A673 (cell line): ENCODE measurements at regions not wholly inside any gene's neighbourhood (a gene's known extent, or its start where the extent isn't known, plus 50 kb on each side); places are given as distances from the start of the nearest gene placed in this dataset.
"Not testable (repeated sequence)": the region's sequence is repeated elsewhere in the genome, so short reads cannot be mapped to it uniquely, and the experiment has no call there.

ENCODE experiments used
- EZH2 ChIP-seq: fragments of 200-600 bp; sonication (generic); IDR thresholded peaks from 2 replicates; pipeline ENCODE4 v1.6.1; 2017; ENCODE audit warnings: borderline replicate concordance, low read depth, mild to moderate bottlenecking, mixed read lengths, antibody characterized with exemption, low read length; ENCODE audit not compliant: poor library complexity, severe bottlenecking
- TF ChIP-seq, protein P1 (sequence below): fragments of 300-800, 200-600 bp; sonication (generic); conservative IDR thresholded peaks from 2 replicates; pipeline ENCODE4 v1.5.1; 2017; ENCODE audit warnings: low read depth, mild to moderate bottlenecking, antibody characterized with exemption, low read length, moderate library complexity, mixed read lengths

DNA sequence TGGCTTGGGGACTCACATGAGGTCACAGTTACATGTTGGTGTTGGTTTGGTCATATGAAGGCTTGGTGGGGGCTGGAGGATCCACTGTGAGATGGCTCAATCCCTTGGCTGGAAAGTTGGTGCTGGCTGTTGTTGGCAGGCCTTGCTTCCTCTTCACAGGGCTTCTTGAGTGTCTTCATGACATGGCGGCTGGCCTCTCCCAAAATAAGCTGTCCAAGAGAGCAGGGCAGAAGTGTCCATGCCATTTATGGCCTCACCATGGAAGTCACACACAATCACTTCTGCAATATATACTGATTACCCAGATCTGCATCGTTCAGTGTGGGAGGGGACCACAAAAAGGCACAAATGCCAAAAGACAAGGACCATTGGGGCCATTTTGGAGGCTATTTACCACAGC is 61.4 kb downstream of the FOXD4L1 start:
- not testable (repeated sequence) for TF ChIP-seq EZH2
- TF ChIP-seq, protein P1, sequence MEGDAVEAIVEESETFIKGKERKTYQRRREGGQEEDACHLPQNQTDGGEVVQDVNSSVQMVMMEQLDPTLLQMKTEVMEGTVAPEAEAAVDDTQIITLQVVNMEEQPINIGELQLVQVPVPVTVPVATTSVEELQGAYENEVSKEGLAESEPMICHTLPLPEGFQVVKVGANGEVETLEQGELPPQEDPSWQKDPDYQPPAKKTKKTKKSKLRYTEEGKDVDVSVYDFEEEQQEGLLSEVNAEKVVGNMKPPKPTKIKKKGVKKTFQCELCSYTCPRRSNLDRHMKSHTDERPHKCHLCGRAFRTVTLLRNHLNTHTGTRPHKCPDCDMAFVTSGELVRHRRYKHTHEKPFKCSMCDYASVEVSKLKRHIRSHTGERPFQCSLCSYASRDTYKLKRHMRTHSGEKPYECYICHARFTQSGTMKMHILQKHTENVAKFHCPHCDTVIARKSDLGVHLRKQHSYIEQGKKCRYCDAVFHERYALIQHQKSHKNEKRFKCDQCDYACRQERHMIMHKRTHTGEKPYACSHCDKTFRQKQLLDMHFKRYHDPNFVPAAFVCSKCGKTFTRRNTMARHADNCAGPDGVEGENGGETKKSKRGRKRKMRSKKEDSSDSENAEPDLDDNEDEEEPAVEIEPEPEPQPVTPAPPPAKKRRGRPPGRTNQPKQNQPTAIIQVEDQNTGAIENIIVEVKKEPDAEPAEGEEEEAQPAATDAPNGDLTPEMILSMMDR = not testable (repeated sequence)
